ENCODE measurements at regions not wholly inside any gene's neighbourhood (a gene's known extent, or its start where the extent isn't known, plus 50 kb on each side); places are given as distances from the start of the nearest gene placed in this dataset. TPM values are rescaled to one million over a fixed set of nuclear protein-coding genes. Genes with fewer than 3 reads are reported as not detected.

- no peak for DNase-seq (ENCODE audit: low read depth)
- ChIA-PET POLR2A (no interaction called here), CTCF (no interaction called here)
- Histone ChIP-seq H3K36me3 (ENCODE audit: control insufficient read depth, insufficient read depth, low read length) (no peaks in the 10 kb centered on the region), H3K4me3 (ENCODE audit: low read depth, low read length) (no peak overlapping the region), H3K27me3 (ENCODE audit: control insufficient read depth, insufficient read depth, low read length) (no peaks in the 10 kb centered on the region)
- TF ChIP-seq CTCF (IDR thresholded peaks at IDR 0.05; ENCODE audit: insufficient read depth, low read depth, low read length), result no peak
These were observed 58.2 kb upstream of the DIPK2B start for GRCh38 chrX:45258731-45259402.

Small RNA genes in the stretch of these regions (small RNA-seq; reads per million reads assigned to genes)
- gene MIR221 (ENCODE audit: insufficient read length, low read depth, low replicate concordance), result 2,901 reads per million, percentile 98 among the genes with 10 or more reads in this experiment
- 310 reads per million, percentile 95 among the genes with 10 or more reads in this experiment for gene MIR222 (ENCODE audit: insufficient read length, low read depth, low replicate concordance)
- gene RF00017 (ENCODE audit: insufficient read length, low read depth, low replicate concordance), result not detected
- gene RF00591 (ENCODE audit: insufficient read length, low read depth, low replicate concordance), result not detected

Measured in BJ (cell line).